GM12872 (cell line): ENCODE measurements at regions not wholly inside any gene's neighbourhood (a gene's known extent, or its start where the extent isn't known, plus 50 kb on each side); places are given as distances from the start of the nearest gene placed in this dataset.

Experiments used
- CTCF ChIP-seq: IDR thresholded peaks from 3 replicates; pipeline ENCODE4 v1.5.1; 2011; ENCODE audit warnings: low read depth, mild to moderate bottlenecking, low read length, moderate library complexity; ENCODE audit not compliant: insufficient read depth

DNA sequence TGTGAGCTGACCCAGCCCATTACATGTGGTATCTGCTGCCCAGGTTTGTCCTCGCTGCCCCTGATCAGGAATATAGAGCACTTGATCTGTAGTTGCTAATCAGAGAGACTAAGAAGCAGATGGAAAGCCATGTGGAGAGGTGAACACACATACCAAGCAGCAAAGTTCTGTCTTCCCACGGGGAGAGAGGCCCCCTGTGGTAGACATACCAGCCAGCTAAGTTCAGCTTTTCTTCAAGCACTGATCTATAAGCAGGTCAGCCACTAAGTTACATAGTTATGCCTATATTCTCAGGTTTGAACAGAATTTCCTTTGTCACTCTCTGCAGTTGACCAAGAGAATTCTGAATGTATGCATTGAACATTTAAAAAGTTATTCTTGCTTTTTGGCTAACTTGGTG lies 76.4 kb downstream of the DDX3Y start:
- TF ChIP-seq CTCF: no peak

GRCh38 chrY:12982249-12982829 lies 77.7 kb downstream of the DDX3Y start:
- no peak for TF ChIP-seq CTCF

DNA sequence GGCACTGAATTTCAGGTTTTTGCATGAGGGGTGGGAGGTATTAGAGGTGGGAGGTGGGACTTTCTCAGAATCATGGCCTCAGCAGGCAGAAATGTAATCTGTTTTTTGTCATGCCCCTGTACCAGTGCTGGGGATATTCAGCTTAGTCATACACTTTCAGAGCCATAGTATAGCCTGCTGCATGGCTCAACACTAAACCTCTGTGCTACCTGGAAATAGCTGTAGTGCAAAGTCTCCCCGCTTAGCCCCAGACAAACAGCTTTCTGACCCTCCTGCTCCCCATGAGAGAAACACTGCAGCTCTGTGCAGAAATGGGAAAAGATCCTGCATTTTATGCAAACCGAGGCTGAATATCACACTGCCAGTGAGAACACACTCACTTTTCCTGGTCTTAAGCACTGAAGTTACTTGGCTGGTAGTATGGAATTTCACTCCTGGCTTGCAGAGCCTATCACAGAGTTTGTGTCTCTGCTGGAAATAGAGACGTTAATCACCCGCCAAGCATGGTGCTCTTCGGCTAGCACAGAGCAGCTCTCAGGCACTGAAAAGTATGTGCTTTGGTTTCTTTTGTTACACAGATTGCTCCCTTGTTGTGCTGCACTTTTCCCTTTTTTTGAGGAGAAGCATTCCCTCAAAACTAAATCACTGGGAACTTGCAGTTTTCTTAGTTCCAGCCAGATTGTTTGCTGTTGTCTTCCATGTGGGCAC lies 80.1 kb downstream of the DDX3Y start:
- no peak for TF ChIP-seq CTCF

GRCh38 chrY:13017493-13017892 lies 112.8 kb downstream of the DDX3Y start:
- no peak for TF ChIP-seq CTCF

- no peak for TF ChIP-seq CTCF
These were observed 114.8 kb downstream of the DDX3Y start for GRCh38 chrY:13019486-13019885.

DNA sequence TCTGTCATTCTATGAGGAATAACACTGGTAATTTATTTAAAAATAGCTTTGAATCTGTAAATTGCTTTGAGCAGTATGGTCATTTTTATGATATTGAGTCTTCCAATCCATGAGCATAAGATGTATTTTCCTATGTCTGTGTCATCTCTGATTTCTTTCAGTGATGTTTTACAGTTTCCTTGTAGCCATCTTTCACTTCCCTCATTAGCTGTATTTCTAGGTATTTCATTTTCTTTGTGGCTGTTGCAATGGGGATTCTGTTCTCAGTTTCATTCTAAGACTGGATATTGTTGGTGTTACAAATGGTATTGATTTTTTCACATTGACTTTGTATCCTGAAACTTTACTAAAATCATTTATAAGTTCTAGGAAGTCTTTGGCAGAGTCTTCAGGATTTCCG lies 116.2 kb downstream of the DDX3Y start:
- TF ChIP-seq CTCF: no peak

GRCh38 chrY:13023607-13024006 lies 118.9 kb downstream of the DDX3Y start:
- no peak for TF ChIP-seq CTCF
